ENCODE measurements at regions not wholly inside any gene's neighbourhood (a gene's known extent, or its start where the extent isn't known, plus 50 kb on each side); places are given as distances from the start of the nearest gene placed in this dataset.

GRCh38 chr1:117271129-117271528 is 60.4 kb upstream of the VTCN1 start:
- Mint-ChIP-seq H3K4me1 (no peaks in the 10 kb centered on the region), H3K27me3 (ENCODE audit: low read depth in 2 of 2) (peaks cover 0 to 32% of the 10 kb centered on the region in 2 donors), H3K27ac (no peak overlapping the region), H3K4me3 (no peak overlapping the region), H3K9me3 (no peaks in the 10 kb centered on the region), H3K36me3 (no peaks in the 10 kb centered on the region)
- intact Hi-C loops (cut with micrococcal nuclease), result no loop called here
- DNase-seq, result no peak
- H3K4me3 ChIP-seq (ENCODE audit: low read length), result no peak overlapping the region
- no peak for TF ChIP-seq CTCF (IDR thresholded peaks at IDR 0.05)
- 93% methylated on average over 5 of the region's 5 CpGs for WGBS (ENCODE audit: insufficient coverage)
- H3K36me3 ChIP-seq (ENCODE audit: control insufficient read depth, insufficient read depth, low read length), result no peaks in the 10 kb centered on the region
- H3K27me3 ChIP-seq (ENCODE audit: control insufficient read depth, insufficient read depth, low read length), result no peaks in the 10 kb centered on the region
- H3K9me3 ChIP-seq (ENCODE audit: control insufficient read depth, insufficient read depth, low read length), result no peaks in the 10 kb centered on the region
- H3K4me1 ChIP-seq (ENCODE audit: control insufficient read depth, insufficient read depth, low read length), result no peaks in the 10 kb centered on the region
- ATAC-seq, result no peak
- no peak overlapping the region for H3K27ac ChIP-seq (ENCODE audit: low read length)

- Mint-ChIP-seq H3K27ac (no peak overlapping the region), H3K4me1 (no peaks in the 10 kb centered on the region), H3K36me3 (no peaks in the 10 kb centered on the region), H3K9me3 (no peaks in the 10 kb centered on the region), H3K27me3 (ENCODE audit: low read depth in 2 of 2) (peaks cover 2 to 35% of the 10 kb centered on the region in 2 donors), H3K4me3 (no peak overlapping the region)
- Histone ChIP-seq H3K27me3 (ENCODE audit: control insufficient read depth, insufficient read depth, low read length) (no peaks in the 10 kb centered on the region), H3K4me1 (ENCODE audit: control insufficient read depth, insufficient read depth, low read length) (no peaks in the 10 kb centered on the region), H3K36me3 (ENCODE audit: control insufficient read depth, insufficient read depth, low read length) (no peaks in the 10 kb centered on the region), H3K27ac (ENCODE audit: low read length) (no peak overlapping the region), H3K9me3 (ENCODE audit: control insufficient read depth, insufficient read depth, low read length) (no peaks in the 10 kb centered on the region), H3K4me3 (ENCODE audit: low read length) (no peak overlapping the region)
- ATAC-seq (no peak), DNase-seq (no peak)
- intact Hi-C loops (cut with micrococcal nuclease), result no loop called here
- TF ChIP-seq CTCF (IDR thresholded peaks at IDR 0.05), result no peak
These were observed 60.0 kb upstream of the VTCN1 start for GRCh38 chr1:117270679-117271078.

GRCh38 chr1:117268535-117269455 is 58.1 kb upstream of the VTCN1 start:
- Histone ChIP-seq H3K4me1 (ENCODE audit: control insufficient read depth, insufficient read depth, low read length) (no peaks in the 10 kb centered on the region), H3K4me3 (ENCODE audit: low read length) (no peak overlapping the region), H3K27ac (ENCODE audit: low read length) (no peak overlapping the region), H3K27me3 (ENCODE audit: control insufficient read depth, insufficient read depth, low read length) (no peaks in the 10 kb centered on the region), H3K9me3 (ENCODE audit: control insufficient read depth, insufficient read depth, low read length) (no peaks in the 10 kb centered on the region), H3K36me3 (ENCODE audit: control insufficient read depth, insufficient read depth, low read length) (no peaks in the 10 kb centered on the region)
- no peak for TF ChIP-seq CTCF (IDR thresholded peaks at IDR 0.05)
- Mint-ChIP-seq H3K27ac (no peak overlapping the region), H3K4me1 (no peaks in the 10 kb centered on the region), H3K9me3 (no peaks in the 10 kb centered on the region), H3K4me3 (no peak overlapping the region), H3K36me3 (no peaks in the 10 kb centered on the region), H3K27me3 (ENCODE audit: low read depth in 2 of 2) (peaks cover 8 to 28% of the 10 kb centered on the region in 2 donors)
- 81% methylated on average over 9 of the region's 11 CpGs for WGBS (ENCODE audit: insufficient coverage)
- intact Hi-C loops (cut with micrococcal nuclease), result no loop called here
- ATAC-seq, result no peak
- no peak for DNase-seq
